ENCODE measurements at regions not wholly inside any gene's neighbourhood (a gene's known extent, or its start where the extent isn't known, plus 50 kb on each side); places are given as distances from the start of the nearest gene placed in this dataset.
"Not testable (repeated sequence)": the region's sequence is repeated elsewhere in the genome, so short reads cannot be mapped to it uniquely, and the experiment has no call there.

- not testable (repeated sequence) for DNase-seq (ENCODE audit: low read depth in 1 of 2, low spot score in 1 of 2)
Observed at GRCh38 chr5:100398815-100399214, 136.4 kb upstream of the FAM174A start.

GRCh38 chr5:100379254-100379858 is 155.8 kb upstream of the FAM174A start:
- DNase-seq (ENCODE audit: low read depth in 1 of 2, low spot score in 1 of 2): not testable (repeated sequence)

GRCh38 chr5:100364757-100365478 is 170.3 kb upstream of the FAM174A start:
- not testable (repeated sequence) for DNase-seq (ENCODE audit: low read depth in 1 of 2, low spot score in 1 of 2)

- not testable (repeated sequence) for DNase-seq (ENCODE audit: low read depth in 1 of 2, low spot score in 1 of 2)
Observed at GRCh38 chr5:100364343-100364742, 170.8 kb upstream of the FAM174A start.

GRCh38 chr5:100359998-100360397 is 175.2 kb upstream of the FAM174A start:
- DNase-seq (ENCODE audit: low read depth in 1 of 2, low spot score in 1 of 2): not testable (repeated sequence)

GRCh38 chr5:100346269-100346668 is 188.9 kb upstream of the FAM174A start:
- DNase-seq (ENCODE audit: low read depth in 1 of 2, low spot score in 1 of 2): not testable (repeated sequence)

GRCh38 chr5:100341485-100341884 is 193.7 kb upstream of the FAM174A start:
- DNase-seq (ENCODE audit: low read depth in 1 of 2, low spot score in 1 of 2): not testable (repeated sequence)

GRCh38 chr5:100322483-100322882 is 212.7 kb upstream of the FAM174A start:
- no peak for DNase-seq (ENCODE audit: low read depth in 1 of 2, low spot score in 1 of 2)

GRCh38 chr5:100319885-100320284 is 215.3 kb upstream of the FAM174A start:
- no peak for DNase-seq (ENCODE audit: low read depth in 1 of 2, low spot score in 1 of 2)

- DNase-seq (ENCODE audit: low read depth in 1 of 2, low spot score in 1 of 2): no peak
Observed at GRCh38 chr5:100313657-100314056, 221.5 kb upstream of the FAM174A start.

GRCh38 chr5:100311806-100312205 is 223.4 kb upstream of the FAM174A start:
- DNase-seq (ENCODE audit: low read depth in 1 of 2, low spot score in 1 of 2): no peak

- no peak for DNase-seq (ENCODE audit: low read depth in 1 of 2, low spot score in 1 of 2)
Observed at GRCh38 chr5:100306000-100306399, 229.2 kb upstream of the FAM174A start.

- DNase-seq (ENCODE audit: low read depth in 1 of 2, low spot score in 1 of 2): no peak
Observed at GRCh38 chr5:100303216-100303615, 232.0 kb upstream of the FAM174A start.

- DNase-seq (ENCODE audit: low read depth in 1 of 2, low spot score in 1 of 2): no peak
Observed at GRCh38 chr5:100299261-100299660, 235.9 kb upstream of the FAM174A start.

- DNase-seq (ENCODE audit: low read depth in 1 of 2, low spot score in 1 of 2): no peak
Observed at GRCh38 chr5:100276071-100276470, 259.1 kb upstream of the FAM174A start.

GRCh38 chr5:100275631-100276030 is 259.5 kb upstream of the FAM174A start:
- no peak for DNase-seq (ENCODE audit: low read depth in 1 of 2, low spot score in 1 of 2)

GRCh38 chr5:100273846-100274580 is 261.2 kb upstream of the FAM174A start:
- no peak for DNase-seq (ENCODE audit: low read depth in 1 of 2, low spot score in 1 of 2)

- no peak for DNase-seq (ENCODE audit: low read depth in 1 of 2, low spot score in 1 of 2)
Observed at GRCh38 chr5:100270023-100270771, 265.0 kb upstream of the FAM174A start.

- no peak for DNase-seq (ENCODE audit: low read depth in 1 of 2, low spot score in 1 of 2)
Observed at GRCh38 chr5:100260968-100261367, 274.2 kb upstream of the FAM174A start.

GRCh38 chr5:100252944-100253343 is 282.2 kb upstream of the FAM174A start:
- DNase-seq (ENCODE audit: low read depth in 1 of 2, low spot score in 1 of 2): no peak

GRCh38 chr5:100252037-100252436 is 283.1 kb upstream of the FAM174A start:
- DNase-seq (ENCODE audit: low read depth in 1 of 2, low spot score in 1 of 2): no peak

All from stimulated activated CD4-positive, alpha-beta T cell treated with anti-CD3 and anti-CD28 coated beads, Interleukin-15, amount 100 ng/mL, for 1 hour (primary cell).